Mononuclear cell (primary cell): ENCODE measurements at regions not wholly inside any gene's neighbourhood (a gene's known extent, or its start where the extent isn't known, plus 50 kb on each side); places are given as distances from the start of the nearest gene placed in this dataset.
A peak's percentile ranks its signal among the peaks of the same experiment; 100 is the strongest.
"Not testable (repeated sequence)": the region's sequence is repeated elsewhere in the genome, so short reads cannot be mapped to it uniquely, and the experiment has no call there.

Experiments
- H3K27me3 ChIP-seq: 2 replicates; pipeline ENCODE4 v1.6.0; 2011; ENCODE audit warnings: low read length, control low read depth; ENCODE audit not compliant: insufficient read depth
- H3K4me1 ChIP-seq: 2 replicates; pipeline ENCODE4 v1.5.1; 2011; ENCODE audit warnings: mild to moderate bottlenecking, low read length, control low read depth; ENCODE audit not compliant: insufficient read depth
- H3K4me3 ChIP-seq: 2 replicates; pipeline ENCODE4 v1.5.1; 2011; ENCODE audit warnings: mild to moderate bottlenecking, low read length, moderate library complexity
- H3K9me3 ChIP-seq: 2 replicates; pipeline ENCODE4 v1.5.1; 2011; ENCODE audit warnings: low read depth, mild to moderate bottlenecking, control low read depth, low read length

GRCh38 chr14:89707086-89707485 lies 247.4 kb downstream of the EFCAB11 start:
- Histone ChIP-seq H3K9me3 (no peaks in the 10 kb centered on the region), H3K4me3 (no peak overlapping the region), H3K4me1 (peaks cover 13% of the 10 kb centered on the region), H3K27me3 (no peaks in the 10 kb centered on the region)

- Histone ChIP-seq H3K27me3 (no peaks in the 10 kb centered on the region), H3K4me3 (no peak overlapping the region), H3K9me3 (no peaks in the 10 kb centered on the region), H3K4me1 (peaks cover 28% of the 10 kb centered on the region)
Observed at GRCh38 chr14:89702876-89703200, 251.7 kb downstream of the EFCAB11 start.

- Histone ChIP-seq H3K4me1 (peaks cover 28% of the 10 kb centered on the region), H3K27me3 (no peaks in the 10 kb centered on the region), H3K9me3 (no peaks in the 10 kb centered on the region), H3K4me3 (peak overlapping the region; percentile 29)
Observed at GRCh38 chr14:89702073-89702875, 252.3 kb downstream of the EFCAB11 start.

GRCh38 chr14:89701211-89702043 lies 253.1 kb downstream of the EFCAB11 start:
- Histone ChIP-seq H3K4me1 (peaks cover 28% of the 10 kb centered on the region), H3K27me3 (no peaks in the 10 kb centered on the region), H3K4me3 (peak overlapping the region; percentile 54), H3K9me3 (no peaks in the 10 kb centered on the region)

GRCh38 chr14:89700801-89701200 lies 253.7 kb downstream of the EFCAB11 start:
- H3K4me3 ChIP-seq = peak overlapping the region; percentile 54
- peaks cover 28% of the 10 kb centered on the region for H3K4me1 ChIP-seq
- H3K9me3 ChIP-seq = no peaks in the 10 kb centered on the region
- H3K27me3 ChIP-seq = no peaks in the 10 kb centered on the region

- no peaks in the 10 kb centered on the region for H3K9me3 ChIP-seq
- H3K4me3 ChIP-seq = no peak overlapping the region
- peaks cover 28% of the 10 kb centered on the region for H3K4me1 ChIP-seq
- no peaks in the 10 kb centered on the region for H3K27me3 ChIP-seq
Observed at GRCh38 chr14:89699071-89699470, 255.5 kb downstream of the EFCAB11 start.

GRCh38 chr14:89697281-89698060 lies 257.1 kb downstream of the EFCAB11 start:
- Histone ChIP-seq H3K4me1 (peaks cover 18% of the 10 kb centered on the region), H3K4me3 (no peak overlapping the region), H3K27me3 (no peaks in the 10 kb centered on the region), H3K9me3 (no peaks in the 10 kb centered on the region)

GRCh38 chr14:89695846-89696245 lies 258.7 kb downstream of the EFCAB11 start:
- H3K9me3 ChIP-seq = no peaks in the 10 kb centered on the region
- no peaks in the 10 kb centered on the region for H3K27me3 ChIP-seq
- no peak overlapping the region for H3K4me3 ChIP-seq
- peaks cover 5% of the 10 kb centered on the region for H3K4me1 ChIP-seq

- Histone ChIP-seq H3K4me1 (no peaks in the 10 kb centered on the region), H3K4me3 (no peak overlapping the region), H3K27me3 (no peaks in the 10 kb centered on the region), H3K9me3 (no peaks in the 10 kb centered on the region)
Observed at GRCh38 chr14:89690139-89690538, 264.4 kb downstream of the EFCAB11 start.

- H3K27me3 ChIP-seq, H3K4me3 ChIP-seq, H3K9me3 ChIP-seq, H3K4me1 ChIP-seq: not testable (repeated sequence)
Observed at GRCh38 chr14:89689711-89690110, 264.8 kb downstream of the EFCAB11 start.

- no peaks in the 10 kb centered on the region for H3K27me3 ChIP-seq
- no peaks in the 10 kb centered on the region for H3K9me3 ChIP-seq
- H3K4me1 ChIP-seq = no peaks in the 10 kb centered on the region
Observed at GRCh38 chr14:89688507-89689211, 265.9 kb downstream of the EFCAB11 start.

GRCh38 chr14:89687129-89687528 lies 267.4 kb downstream of the EFCAB11 start:
- peaks cover 15% of the 10 kb centered on the region for H3K4me1 ChIP-seq
- H3K27me3 ChIP-seq, H3K4me3 ChIP-seq, H3K9me3 ChIP-seq: not testable (repeated sequence)

More at GRCh38 chr14:89688507-89689211, 265.9 kb downstream of the EFCAB11 start:
- H3K4me3 ChIP-seq = no peak overlapping the region

GRCh38 chr14:89684139-89684538 lies 267.1 kb upstream of the FOXN3 start:
- Histone ChIP-seq H3K27me3 (no peaks in the 10 kb centered on the region), H3K4me1 (peaks cover 43% of the 10 kb centered on the region), H3K4me3 (no peak overlapping the region), H3K9me3 (no peaks in the 10 kb centered on the region)

GRCh38 chr14:89681086-89682018 lies 264.3 kb upstream of the FOXN3 start:
- Histone ChIP-seq H3K27me3 (no peaks in the 10 kb centered on the region), H3K9me3 (no peaks in the 10 kb centered on the region)

More at GRCh38 chr14:89681086-89682018, 264.3 kb upstream of the FOXN3 start:
- Histone ChIP-seq H3K4me1 (peaks cover 48% of the 10 kb centered on the region), H3K4me3 (no peak overlapping the region)
